ENCODE measurements at regions not wholly inside any gene's neighbourhood (a gene's known extent, or its start where the extent isn't known, plus 50 kb on each side); places are given as distances from the start of the nearest gene placed in this dataset.

DNA sequence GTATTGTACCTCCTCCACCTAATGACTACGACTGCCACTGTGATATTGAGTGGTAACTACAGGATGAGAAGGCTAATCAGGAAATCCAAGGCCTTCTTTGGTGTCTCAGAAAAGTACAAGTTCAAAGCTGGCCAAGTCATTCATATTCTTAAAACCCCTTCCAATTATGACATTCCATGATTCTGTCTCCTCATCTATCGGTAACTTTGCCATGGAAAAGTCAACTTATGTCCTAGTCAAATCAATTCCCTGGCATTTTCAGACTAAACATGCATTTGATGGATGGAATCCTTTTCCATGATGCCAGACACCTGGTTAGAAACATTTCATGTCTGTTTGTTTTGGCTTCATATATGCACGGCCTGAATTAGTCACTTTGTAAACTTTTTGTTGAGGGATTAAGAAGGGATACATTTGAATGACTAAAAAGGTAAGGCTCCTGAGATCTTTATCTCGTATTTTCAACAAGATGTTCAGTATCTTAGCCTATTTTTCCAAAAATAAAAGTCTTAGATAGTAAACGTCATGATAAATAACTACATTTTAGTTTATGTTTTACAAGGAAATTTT, 186.5 kb downstream of the NHLRC3 start:
- DNase-seq (ENCODE audit: low read depth) = no peak
- TF ChIP-seq, protein P1, sequence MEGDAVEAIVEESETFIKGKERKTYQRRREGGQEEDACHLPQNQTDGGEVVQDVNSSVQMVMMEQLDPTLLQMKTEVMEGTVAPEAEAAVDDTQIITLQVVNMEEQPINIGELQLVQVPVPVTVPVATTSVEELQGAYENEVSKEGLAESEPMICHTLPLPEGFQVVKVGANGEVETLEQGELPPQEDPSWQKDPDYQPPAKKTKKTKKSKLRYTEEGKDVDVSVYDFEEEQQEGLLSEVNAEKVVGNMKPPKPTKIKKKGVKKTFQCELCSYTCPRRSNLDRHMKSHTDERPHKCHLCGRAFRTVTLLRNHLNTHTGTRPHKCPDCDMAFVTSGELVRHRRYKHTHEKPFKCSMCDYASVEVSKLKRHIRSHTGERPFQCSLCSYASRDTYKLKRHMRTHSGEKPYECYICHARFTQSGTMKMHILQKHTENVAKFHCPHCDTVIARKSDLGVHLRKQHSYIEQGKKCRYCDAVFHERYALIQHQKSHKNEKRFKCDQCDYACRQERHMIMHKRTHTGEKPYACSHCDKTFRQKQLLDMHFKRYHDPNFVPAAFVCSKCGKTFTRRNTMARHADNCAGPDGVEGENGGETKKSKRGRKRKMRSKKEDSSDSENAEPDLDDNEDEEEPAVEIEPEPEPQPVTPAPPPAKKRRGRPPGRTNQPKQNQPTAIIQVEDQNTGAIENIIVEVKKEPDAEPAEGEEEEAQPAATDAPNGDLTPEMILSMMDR (IDR thresholded peaks at IDR 0.05; ENCODE audit: low read depth, low read length, missing control alignments) = no peak
- no peak overlapping the region for H3K4me3 ChIP-seq (ENCODE audit: low read depth, low read length)
- in situ Hi-C loops (cut with HindIII; ENCODE audit: low sequenced_read_pairs) = loop anchor here (5.0 kb wide), 1 partner anchor 43 kb away; no protein-coding TSS in a partner anchor

DNA sequence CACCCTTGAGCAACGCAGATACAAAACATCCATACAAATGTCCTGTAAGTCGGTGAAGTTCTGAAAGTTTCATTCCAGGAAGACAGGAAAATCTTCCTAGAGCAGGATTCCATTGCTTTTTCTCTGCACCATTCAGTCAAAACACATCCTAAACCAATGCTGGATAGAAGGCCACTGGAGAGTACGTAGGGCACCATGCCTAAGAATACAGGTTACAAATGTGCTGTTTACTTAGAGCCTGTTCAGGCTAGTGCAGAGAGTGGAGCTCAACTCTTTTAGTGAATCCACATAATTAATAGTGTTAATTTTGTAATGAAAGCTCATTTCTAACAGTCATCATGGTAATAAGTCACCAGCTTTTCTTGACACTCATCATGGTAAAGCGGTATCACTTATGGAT, 187.6 kb downstream of the NHLRC3 start:
- in situ Hi-C loops (cut with HindIII; ENCODE audit: low sequenced_read_pairs) = no loop called here
- H3K4me3 ChIP-seq (ENCODE audit: low read depth, low read length) = no peak overlapping the region
- TF ChIP-seq, protein P1 (IDR thresholded peaks at IDR 0.05; ENCODE audit: low read depth, low read length, missing control alignments) = no peak
- no peak for DNase-seq (ENCODE audit: low read depth)

DNA sequence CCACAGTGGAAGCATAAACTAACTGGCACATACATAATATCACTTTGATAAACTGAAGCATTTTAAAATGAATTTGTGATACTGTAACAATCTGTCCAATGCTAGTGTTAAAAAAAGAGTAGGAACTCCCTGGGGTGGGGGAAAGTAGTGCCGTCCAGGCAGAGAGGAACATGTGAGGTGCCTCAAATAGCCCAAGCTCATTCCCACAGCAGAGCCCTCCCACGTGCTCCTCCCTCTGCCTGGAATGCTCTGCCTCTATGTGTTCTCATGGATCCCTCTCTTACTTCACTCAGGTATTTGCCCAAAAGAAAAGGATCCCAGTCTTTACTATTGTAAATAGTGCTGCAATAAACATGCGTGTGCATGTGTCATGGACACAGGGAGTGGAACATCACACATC, 188.1 kb downstream of the NHLRC3 start:
- in situ Hi-C loops (cut with HindIII; ENCODE audit: low sequenced_read_pairs) = no loop called here
- TF ChIP-seq, protein P1 (IDR thresholded peaks at IDR 0.05; ENCODE audit: low read depth, low read length, missing control alignments) = no peak
- no peak overlapping the region for H3K4me3 ChIP-seq (ENCODE audit: low read depth, low read length)
- DNase-seq (ENCODE audit: low read depth) = no peak

DNA sequence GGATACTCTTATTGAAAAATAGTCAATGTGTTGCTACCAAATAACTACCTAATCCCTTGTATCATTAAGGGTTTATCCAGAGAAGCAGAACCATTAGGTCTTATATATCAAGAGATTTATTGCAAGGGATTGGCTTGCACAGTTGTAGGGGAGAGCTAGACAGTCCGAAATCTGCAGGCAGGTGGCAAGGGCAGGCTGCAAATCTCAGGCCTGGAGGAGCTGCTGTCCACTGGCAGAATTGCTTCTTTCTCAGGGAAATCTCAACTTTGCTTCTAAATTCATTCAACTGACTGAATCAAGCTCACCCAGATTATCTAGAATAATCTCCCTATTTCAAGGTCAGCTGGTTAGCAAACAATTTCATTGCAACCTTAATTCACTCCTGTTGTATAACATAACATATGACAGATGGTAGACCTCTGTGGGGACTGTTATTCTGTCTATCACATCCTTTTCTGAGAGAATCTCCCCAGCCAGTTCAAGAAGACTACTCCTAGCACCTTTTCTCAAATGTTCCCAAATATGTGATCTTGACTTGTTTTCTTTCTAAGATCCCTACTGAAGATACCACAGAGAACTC, 194.2 kb downstream of the NHLRC3 start:
- no peak overlapping the region for H3K4me3 ChIP-seq (ENCODE audit: low read depth, low read length)
- in situ Hi-C loops (cut with HindIII; ENCODE audit: low sequenced_read_pairs) = no loop called here
- DNase-seq (ENCODE audit: low read depth) = no peak
- TF ChIP-seq, protein P1 (IDR thresholded peaks at IDR 0.05; ENCODE audit: low read depth, low read length, missing control alignments) = no peak

DNA sequence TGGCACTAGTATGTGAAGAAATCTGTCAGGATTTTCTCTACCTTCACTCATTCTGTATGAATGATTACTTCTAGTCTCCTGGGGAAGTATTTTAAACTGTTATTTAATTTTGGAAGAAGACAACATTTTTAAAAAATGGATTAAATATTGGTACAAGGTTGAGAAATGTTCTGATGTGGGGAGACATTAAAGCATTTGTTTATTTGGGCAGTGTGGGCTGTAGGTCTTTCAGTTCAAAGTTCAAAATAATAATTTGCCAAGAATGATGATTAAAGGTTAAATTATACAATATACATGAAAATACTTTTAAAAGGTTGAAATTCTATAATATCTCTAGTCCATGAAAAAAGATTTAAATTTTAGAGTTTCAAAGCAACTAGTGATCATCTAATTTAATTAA, 194.7 kb downstream of the NHLRC3 start:
- in situ Hi-C loops (cut with HindIII; ENCODE audit: low sequenced_read_pairs) = no loop called here
- no peak for DNase-seq (ENCODE audit: low read depth)
- TF ChIP-seq, protein P1 (IDR thresholded peaks at IDR 0.05; ENCODE audit: low read depth, low read length, missing control alignments) = no peak

DNA sequence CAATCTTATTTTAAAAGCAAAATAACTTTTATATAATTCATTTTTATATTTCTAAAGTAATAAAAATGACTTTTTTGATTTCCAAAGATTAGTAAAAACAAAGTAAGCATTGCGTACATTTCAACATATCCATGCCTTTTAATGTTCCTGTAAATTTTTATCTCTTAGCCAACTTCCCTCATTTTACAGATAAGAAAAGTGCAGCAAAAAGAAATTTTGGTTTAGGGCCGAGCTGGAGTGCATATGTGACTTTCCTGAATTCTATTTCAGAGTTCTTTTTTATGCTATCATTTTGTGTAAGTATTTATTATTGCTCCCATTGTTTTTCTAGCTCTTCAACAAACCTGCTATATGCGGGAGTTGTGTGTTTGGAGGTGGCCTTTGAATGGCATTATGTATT, 195.3 kb downstream of the NHLRC3 start:
- DNase-seq (ENCODE audit: low read depth) = no peak
- TF ChIP-seq, protein P1 (IDR thresholded peaks at IDR 0.05; ENCODE audit: low read depth, low read length, missing control alignments) = no peak
- in situ Hi-C loops (cut with HindIII; ENCODE audit: low sequenced_read_pairs) = no loop called here
- H3K4me3 ChIP-seq (ENCODE audit: low read depth, low read length) = no peak overlapping the region

More for the DNA sequence above, 194.7 kb downstream of the NHLRC3 start:
- H3K4me3 ChIP-seq (ENCODE audit: low read depth, low read length) = no peak overlapping the region
